Neural cell (in vitro differentiated cells): ENCODE measurements at regions not wholly inside any gene's neighbourhood (a gene's known extent, or its start where the extent isn't known, plus 50 kb on each side); places are given as distances from the start of the nearest gene placed in this dataset.
"Not testable (repeated sequence)": the region's sequence is repeated elsewhere in the genome, so short reads cannot be mapped to it uniquely, and the experiment has no call there.

Source experiments
- H2AFZ ChIP-seq: fragments of 200-600, 300-800 bp; sonication (generic), shearing (Covaris generic); 2 replicates; pipeline ENCODE4 v1.6.0; 2014; ENCODE audit warnings: low read depth, mild to moderate bottlenecking, antibody characterized with exemption, low read length, moderate library complexity
- H3F3A ChIP-seq: fragments of 200-600 bp; shearing (Covaris generic); 2 replicates; pipeline ENCODE4 v1.6.1; 2016; ENCODE audit warnings: mild to moderate bottlenecking, moderate library complexity, mixed read lengths, antibody characterized with exemption, low read length; ENCODE audit not compliant: insufficient read depth, poor library complexity, severe bottlenecking
- H3K27ac ChIP-seq: fragments of 200-600, 300-800 bp; sonication (generic), shearing (Covaris generic); 2 replicates; pipeline ENCODE4 v1.5.1; 2014; ENCODE audit warnings: mild to moderate bottlenecking, low read length, moderate library complexity
- H3K27me3 ChIP-seq: fragments of 300-800, 200-600 bp; sonication (generic), shearing (Covaris generic); 2 replicates; pipeline ENCODE4 v1.6.0; 2014; ENCODE audit warnings: mild to moderate bottlenecking, low read depth, low read length, moderate library complexity; ENCODE audit not compliant: insufficient read depth
- H3K36me3 ChIP-seq: fragments of 300-800, 200-600 bp; sonication (generic), shearing (Covaris generic); 2 replicates; pipeline ENCODE4 v1.5.1; 2014; ENCODE audit warnings: mild to moderate bottlenecking, antibody characterized with exemption, low read length, moderate library complexity; ENCODE audit not compliant: insufficient read depth
- H3K4me2 ChIP-seq: fragments of 300-800, 200-600 bp; sonication (generic), shearing (Covaris generic); 2 replicates; pipeline ENCODE4 v1.6.0; 2014; ENCODE audit warnings: mild to moderate bottlenecking, low read length
- H3K4me3 ChIP-seq: fragments of 300-800, 200-600 bp; sonication (generic), shearing (Covaris generic); 2 replicates; pipeline ENCODE4 v1.5.1; 2014; ENCODE audit warnings: mild to moderate bottlenecking, low read length, moderate library complexity
- H3K79me2 ChIP-seq: fragments of 200-600 bp; shearing (Covaris generic); replicated peaks from 2 replicates; pipeline ENCODE4 v1.6.0; 2014; ENCODE audit warnings: mild to moderate bottlenecking, low read length, moderate library complexity; ENCODE audit not compliant: insufficient read depth
- H3K9ac ChIP-seq: fragments of 300-800, 200-600 bp; sonication (generic), shearing (Covaris generic); 2 replicates; pipeline ENCODE4 v1.6.1; 2016; ENCODE audit warnings: mild to moderate bottlenecking, low read length, mixed read lengths
- H3K9me2 ChIP-seq: fragments of 200-600 bp; shearing (Covaris generic); 2 replicates; pipeline ENCODE4 v1.6.1; 2016; ENCODE audit warnings: mild to moderate bottlenecking, low read length, mixed read lengths; ENCODE audit not compliant: insufficient read depth
- H3K9me3 ChIP-seq: fragments of 200-600, 300-800 bp; sonication (generic), shearing (Covaris generic); 2 replicates; pipeline ENCODE4 v1.6.1; 2016; ENCODE audit warnings: mild to moderate bottlenecking, mixed run types, low read length, moderate library complexity, mixed read lengths
- H4K20me1 ChIP-seq: fragments of 200-600 bp; shearing (Covaris generic); 2 replicates; pipeline ENCODE4 v1.6.1; 2016; ENCODE audit warnings: mild to moderate bottlenecking, mixed run types; ENCODE audit not compliant: insufficient read depth
- EP300 ChIP-seq: fragments of 450-650 bp; conservative IDR thresholded peaks from 2 replicates; pipeline ENCODE4 v1.6.1; 2014; ENCODE audit warnings: antibody characterized with exemption, mild to moderate bottlenecking, moderate library complexity; ENCODE audit not compliant: poor library complexity, severe bottlenecking
- EZH2 ChIP-seq: fragments of 200-600, 300-800 bp; shearing (Covaris generic), sonication (generic); IDR thresholded peaks from 2 replicates; pipeline ENCODE4 v1.6.1; 2014; ENCODE audit warnings: antibody characterized with exemption, low read length, borderline replicate concordance, mild to moderate bottlenecking; ENCODE audit not compliant: insufficient read depth, poor library complexity, severe bottlenecking
- MXI1 ChIP-seq: fragments of 450-650 bp; conservative IDR thresholded peaks from 2 replicates; pipeline ENCODE4 v1.6.1; 2014; ENCODE audit warnings: antibody characterized with exemption, mild to moderate bottlenecking; ENCODE audit not compliant: poor library complexity, severe bottlenecking
- POLR2AphosphoS5 ChIP-seq: IDR thresholded peaks from 2 replicates; pipeline ENCODE4 v1.6.1; 2012
- RAD21 ChIP-seq: fragments of 450-650 bp; conservative IDR thresholded peaks from 2 replicates; pipeline ENCODE4 v1.6.1; 2014; ENCODE audit warnings: antibody characterized with exemption, mild to moderate bottlenecking, moderate library complexity
- SMC3 ChIP-seq: fragments of 450-650 bp; conservative IDR thresholded peaks from 2 replicates; pipeline ENCODE4 v1.6.1; 2014; ENCODE audit warnings: antibody characterized with exemption, mild to moderate bottlenecking, moderate library complexity; ENCODE audit not compliant: poor library complexity
- TAF1 ChIP-seq: IDR thresholded peaks from 2 replicates; pipeline ENCODE4 v1.6.1; 2012; ENCODE audit warnings: low read depth
- TF ChIP-seq, protein P1 (sequence below): fragments of 450-650 bp; IDR thresholded peaks from 2 replicates; pipeline ENCODE4 v1.5.1; 2014; ENCODE audit warnings: antibody characterized with exemption, mild to moderate bottlenecking, moderate library complexity; ENCODE audit not compliant: poor library complexity, severe bottlenecking
- TF ChIP-seq, protein P2 (sequence below): IDR thresholded peaks from 2 replicates; pipeline ENCODE4 v1.6.1; 2012; ENCODE audit warnings: borderline replicate concordance

- H3K27me3 ChIP-seq = no peaks in the 10 kb centered on the region
- H3K9ac ChIP-seq = no peak overlapping the region
- no peaks in the 10 kb centered on the region for H3F3A ChIP-seq
- H3K79me2 ChIP-seq = no peaks in the 10 kb centered on the region
- no peak overlapping the region for H3K27ac ChIP-seq
- H3K4me2 ChIP-seq = no peak overlapping the region
- no peak overlapping the region for H3K4me3 ChIP-seq
- no peak overlapping the region for H2AFZ ChIP-seq
- no peaks in the 10 kb centered on the region for H4K20me1 ChIP-seq
- no peaks in the 10 kb centered on the region for H3K36me3 ChIP-seq
- H3K9me3 ChIP-seq = no peaks in the 10 kb centered on the region
- no peaks in the 10 kb centered on the region for H3K9me2 ChIP-seq
- TF ChIP-seq, protein P1, sequence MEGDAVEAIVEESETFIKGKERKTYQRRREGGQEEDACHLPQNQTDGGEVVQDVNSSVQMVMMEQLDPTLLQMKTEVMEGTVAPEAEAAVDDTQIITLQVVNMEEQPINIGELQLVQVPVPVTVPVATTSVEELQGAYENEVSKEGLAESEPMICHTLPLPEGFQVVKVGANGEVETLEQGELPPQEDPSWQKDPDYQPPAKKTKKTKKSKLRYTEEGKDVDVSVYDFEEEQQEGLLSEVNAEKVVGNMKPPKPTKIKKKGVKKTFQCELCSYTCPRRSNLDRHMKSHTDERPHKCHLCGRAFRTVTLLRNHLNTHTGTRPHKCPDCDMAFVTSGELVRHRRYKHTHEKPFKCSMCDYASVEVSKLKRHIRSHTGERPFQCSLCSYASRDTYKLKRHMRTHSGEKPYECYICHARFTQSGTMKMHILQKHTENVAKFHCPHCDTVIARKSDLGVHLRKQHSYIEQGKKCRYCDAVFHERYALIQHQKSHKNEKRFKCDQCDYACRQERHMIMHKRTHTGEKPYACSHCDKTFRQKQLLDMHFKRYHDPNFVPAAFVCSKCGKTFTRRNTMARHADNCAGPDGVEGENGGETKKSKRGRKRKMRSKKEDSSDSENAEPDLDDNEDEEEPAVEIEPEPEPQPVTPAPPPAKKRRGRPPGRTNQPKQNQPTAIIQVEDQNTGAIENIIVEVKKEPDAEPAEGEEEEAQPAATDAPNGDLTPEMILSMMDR = no peak
- no peak for TF ChIP-seq RAD21
- TF ChIP-seq EZH2 = no peak
- TF ChIP-seq SMC3 = no peak
- TF ChIP-seq, protein P2, sequence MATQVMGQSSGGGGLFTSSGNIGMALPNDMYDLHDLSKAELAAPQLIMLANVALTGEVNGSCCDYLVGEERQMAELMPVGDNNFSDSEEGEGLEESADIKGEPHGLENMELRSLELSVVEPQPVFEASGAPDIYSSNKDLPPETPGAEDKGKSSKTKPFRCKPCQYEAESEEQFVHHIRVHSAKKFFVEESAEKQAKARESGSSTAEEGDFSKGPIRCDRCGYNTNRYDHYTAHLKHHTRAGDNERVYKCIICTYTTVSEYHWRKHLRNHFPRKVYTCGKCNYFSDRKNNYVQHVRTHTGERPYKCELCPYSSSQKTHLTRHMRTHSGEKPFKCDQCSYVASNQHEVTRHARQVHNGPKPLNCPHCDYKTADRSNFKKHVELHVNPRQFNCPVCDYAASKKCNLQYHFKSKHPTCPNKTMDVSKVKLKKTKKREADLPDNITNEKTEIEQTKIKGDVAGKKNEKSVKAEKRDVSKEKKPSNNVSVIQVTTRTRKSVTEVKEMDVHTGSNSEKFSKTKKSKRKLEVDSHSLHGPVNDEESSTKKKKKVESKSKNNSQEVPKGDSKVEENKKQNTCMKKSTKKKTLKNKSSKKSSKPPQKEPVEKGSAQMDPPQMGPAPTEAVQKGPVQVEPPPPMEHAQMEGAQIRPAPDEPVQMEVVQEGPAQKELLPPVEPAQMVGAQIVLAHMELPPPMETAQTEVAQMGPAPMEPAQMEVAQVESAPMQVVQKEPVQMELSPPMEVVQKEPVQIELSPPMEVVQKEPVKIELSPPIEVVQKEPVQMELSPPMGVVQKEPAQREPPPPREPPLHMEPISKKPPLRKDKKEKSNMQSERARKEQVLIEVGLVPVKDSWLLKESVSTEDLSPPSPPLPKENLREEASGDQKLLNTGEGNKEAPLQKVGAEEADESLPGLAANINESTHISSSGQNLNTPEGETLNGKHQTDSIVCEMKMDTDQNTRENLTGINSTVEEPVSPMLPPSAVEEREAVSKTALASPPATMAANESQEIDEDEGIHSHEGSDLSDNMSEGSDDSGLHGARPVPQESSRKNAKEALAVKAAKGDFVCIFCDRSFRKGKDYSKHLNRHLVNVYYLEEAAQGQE = no peak
- TF ChIP-seq EP300 = no peak
- no peak for TF ChIP-seq POLR2AphosphoS5
- no peak for TF ChIP-seq TAF1
- TF ChIP-seq MXI1 = no peak
These were observed 84.4 kb upstream of the CMKLR1 start for GRCh38 chr12:108423486-108423885.

- not testable (repeated sequence) for H3K36me3 ChIP-seq, H3K9me2 ChIP-seq, H3F3A ChIP-seq, H3K9ac ChIP-seq, H3K9me3 ChIP-seq, H3K27me3 ChIP-seq, H2AFZ ChIP-seq, H3K79me2 ChIP-seq, H4K20me1 ChIP-seq, H3K27ac ChIP-seq, H3K4me3 ChIP-seq, H3K4me2 ChIP-seq
These were observed 82.0 kb upstream of the CMKLR1 start for GRCh38 chr12:108421082-108421481.

- not testable (repeated sequence) for H3K79me2 ChIP-seq, H3K9me2 ChIP-seq, H3K27me3 ChIP-seq, H3K27ac ChIP-seq, H3K36me3 ChIP-seq, H2AFZ ChIP-seq, H3K4me2 ChIP-seq, H3K9me3 ChIP-seq, H4K20me1 ChIP-seq, H3K9ac ChIP-seq, H3F3A ChIP-seq, H3K4me3 ChIP-seq
These were observed 81.3 kb upstream of the CMKLR1 start for GRCh38 chr12:108420421-108420820.
